GM12878 (cell line): ENCODE measurements at regions not wholly inside any gene's neighbourhood (a gene's known extent, or its start where the extent isn't known, plus 50 kb on each side); places are given as distances from the start of the nearest gene placed in this dataset.

ENCODE experiments used
- ATAC-seq: fragments of 200-7000 bp; cut with Tn5 transposase; 3 replicates; pipeline ENCODE4 v1.9.1; 2020; ENCODE audit warnings: mild to moderate bottlenecking, moderate library complexity
- BruUV-seq: library from RNA; stranded (reverse); fragments of 400-500 nt; replicated peaks from 2 replicates; lab custom pipeline; 2021; lab: Mats Ljungman, UMichigan
- CTCF ChIA-PET: fragments of 300-600 bp; sonication (Branson Sonifier 250); formaldehyde crosslinking; extraction: SDS; loops from one replicate; lab custom pipeline; 2021; ENCODE audit warnings: inconsistent platforms; lab: Yijun Ruan, JAX
- POLR2A ChIA-PET: fragments of 350-600 bp; formaldehyde crosslinking; extraction: SDS; loops from one replicate; lab custom pipeline; 2021; ENCODE audit warnings: inconsistent platforms; lab: Charles Lee
- RAD21 ChIA-PET: fragments of 300-600 bp; sonication (Branson Sonifier 250); formaldehyde crosslinking; loops from one replicate; lab custom pipeline; 2023; ENCODE audit warnings: antibody characterized with exemption; ENCODE audit not compliant: unreplicated experiment; lab: Charles Lee
- SMC1A ChIA-PET: fragments of 300-600 bp; sonication (Branson Sonifier 250); formaldehyde crosslinking; loops from one replicate; lab custom pipeline; 2023; ENCODE audit not compliant: unreplicated experiment, uncharacterized antibody; lab: Charles Lee
- DNase-seq: peaks from one replicate; pipeline ENCODE4 v3.0.0-alpha.2; 2011; ENCODE audit warnings: low read depth, low spot score
- FAIRE-seq: peaks from 3 replicates; lab custom pipeline; 2011; peaks lifted over from hg19 to GRCh38; lab: Jason Lieb, UNC
- H2AFZ ChIP-seq: 2 replicates; pipeline ENCODE4 v1.6.0; 2011; ENCODE audit warnings: low read depth, low read length, control low read depth; ENCODE audit not compliant: control insufficient read depth
- H3K27ac ChIP-seq: 2 replicates; pipeline ENCODE4 v1.5.1; 2011; ENCODE audit warnings: control low read depth; ENCODE audit not compliant: control insufficient read depth, insufficient read depth
- H3K27me3 ChIP-seq, 2 experiments: replicated peaks in 1 of 2; 2 replicates each; pipeline versions ENCODE4 v1.6.0 to v1.6.1; 2011; ENCODE audit warnings: low read length in 1 of 2; ENCODE audit not compliant: control insufficient read depth in 2 of 2, insufficient read depth in 2 of 2
- H3K36me3 ChIP-seq, 2 experiments: 2 replicates each; pipeline ENCODE4 v1.5.1; 2011; ENCODE audit warnings: low read length in 1 of 2; ENCODE audit not compliant: control insufficient read depth in 2 of 2, insufficient read depth in 2 of 2
- H3K4me1 ChIP-seq: 2 replicates; pipeline ENCODE4 v1.6.1; 2011; ENCODE audit warnings: mild to moderate bottlenecking, low read length, moderate library complexity, mixed read lengths; ENCODE audit not compliant: control insufficient read depth, insufficient read depth
- H3K4me2 ChIP-seq: 2 replicates; pipeline ENCODE4 v1.6.0; 2011; ENCODE audit warnings: control low read depth; ENCODE audit not compliant: control insufficient read depth, insufficient read depth
- H3K4me3 ChIP-seq: fragments of 200-600 bp; sonication (generic); 2 replicates; pipeline ENCODE4 v1.5.1; 2016
- H3K79me2 ChIP-seq: 2 replicates; pipeline ENCODE4 v1.6.0; 2011; ENCODE audit warnings: low read length; ENCODE audit not compliant: control insufficient read depth, insufficient read depth
- H3K9ac ChIP-seq: 2 replicates; pipeline ENCODE4 v1.8.0; 2011; ENCODE audit warnings: low read length, control low read depth, mixed read lengths; ENCODE audit not compliant: control insufficient read depth, insufficient read depth
- H3K9me3 ChIP-seq: replicated peaks from 3 replicates; pipeline ENCODE4 v1.5.1; 2011; ENCODE audit warnings: mild to moderate bottlenecking, low read length; ENCODE audit not compliant: control insufficient read depth, insufficient read depth
- H4K20me1 ChIP-seq: 2 replicates; pipeline ENCODE4 v1.6.0; 2011; ENCODE audit not compliant: control insufficient read depth, insufficient read depth
- ASH2L ChIP-seq: fragments of 300-600, 200-600 bp; sonication (generic); IDR thresholded peaks from 2 replicates; pipeline ENCODE4 v1.6.1; 2017; ENCODE audit warnings: low read depth, mild to moderate bottlenecking, borderline replicate concordance
- ATF7 ChIP-seq: fragments of 450-650 bp; IDR thresholded peaks from 2 replicates; pipeline ENCODE4 v1.6.1; 2016; ENCODE audit warnings: low read depth, mild to moderate bottlenecking
- CHD1 ChIP-seq: IDR thresholded peaks from 2 replicates; pipeline ENCODE4 v1.6.1; 2012; ENCODE audit warnings: low read depth, low read length, improper control_type of control experiment
- CREB1 ChIP-seq: IDR thresholded peaks from 2 replicates; pipeline ENCODE4 v1.6.1; 2012; ENCODE audit warnings: low read depth, mild to moderate bottlenecking, inconsistent platforms
- EED ChIP-seq: sonication (generic); IDR thresholded peaks from 2 replicates; pipeline ENCODE4 v1.6.1; 2016; ENCODE audit warnings: antibody characterized with exemption, low read depth
- HDGF ChIP-seq: fragments of 450-650 bp; IDR thresholded peaks from 2 replicates; pipeline ENCODE4 v1.6.1; 2016; ENCODE audit warnings: antibody characterized with exemption
- IKZF2 ChIP-seq, 2 experiments: fragments of 450-650 bp; IDR thresholded peaks; 2 replicates each; pipeline ENCODE4 v1.6.1; 2017; ENCODE audit warnings: mild to moderate bottlenecking in 2 of 2, moderate library complexity in 2 of 2
- KLF5 ChIP-seq: fragments of 450-650 bp; IDR thresholded peaks from 2 replicates; pipeline ENCODE4 v1.6.1; 2014; ENCODE audit warnings: mild to moderate bottlenecking; ENCODE audit not compliant: partially characterized antibody
- NR2C2 ChIP-seq: IDR thresholded peaks from 2 replicates; pipeline ENCODE4 v1.6.1; 2011; ENCODE audit warnings: borderline replicate concordance, low read depth; ENCODE audit not compliant: control insufficient read depth, insufficient read length
- PAX5 ChIP-seq: IDR thresholded peaks from 2 replicates; pipeline ENCODE4 v1.6.1; 2011; ENCODE audit warnings: low read depth, low read length, borderline replicate concordance
- RCOR1 ChIP-seq: conservative IDR thresholded peaks from 2 replicates; pipeline ENCODE4 v1.6.1; 2012; ENCODE audit warnings: low read depth, low read length, improper control_type of control experiment
- SMAD5 ChIP-seq: IDR thresholded peaks from 2 replicates; pipeline ENCODE4 v1.6.1; 2016; ENCODE audit warnings: antibody characterized with exemption, low read depth
- SMC3 ChIP-seq: IDR thresholded peaks from 2 replicates; pipeline ENCODE4 v1.6.1; 2011; ENCODE audit warnings: low read length, improper control_type of control experiment, borderline replicate concordance
- STAT1 ChIP-seq: fragments of 450-650 bp; conservative IDR thresholded peaks from 2 replicates; pipeline ENCODE4 v1.6.1; 2014; ENCODE audit warnings: antibody characterized with exemption, mild to moderate bottlenecking
- YY1 ChIP-seq: IDR thresholded peaks from 2 replicates; pipeline ENCODE4 v1.6.1; 2011; ENCODE audit warnings: low read depth, mild to moderate bottlenecking, low read length
- ZNF274 ChIP-seq: IDR thresholded peaks from one replicate; pipeline ENCODE4 v1.8.0; 2011; ENCODE audit not compliant: insufficient read length, insufficient read depth
- ZNF622 ChIP-seq: fragments of 450-650 bp; IDR thresholded peaks from 2 replicates; pipeline ENCODE4 v1.6.1; 2017; ENCODE audit warnings: mild to moderate bottlenecking, inconsistent platforms
- WGBS: methylation state at CpG from one replicate; pipeline ENCODE4 v1.1.6; 2016; ENCODE audit warnings: low lambda C conversion rate; ENCODE audit not compliant: insufficient replicate concordance, insufficient coverage; ENCODE audit errors: missing lambda C conversion rate; 5-methylcytosine and 5-hydroxymethylcytosine counted together
- in situ Hi-C: fragments of 300-500 bp; cut with MboI; formaldehyde crosslinking; loops from 9 replicates; pipeline ENCODE4 v1.14.3; 2018; ENCODE audit warnings: mixed read lengths
- intact Hi-C: fragments of 100-400 bp; cut with micrococcal nuclease; formaldehyde crosslinking; loops from one replicate; pipeline ENCODE4 v1.14.2; 2022; ENCODE audit not compliant: unreplicated experiment
- TF ChIP-seq, protein P1 (sequence below): fragments of 450-650 bp; IDR thresholded peaks from 2 replicates; pipeline ENCODE4 v1.6.1; 2016; ENCODE audit warnings: mild to moderate bottlenecking
- TF ChIP-seq, protein P2 (sequence below): IDR thresholded peaks from 2 replicates; pipeline ENCODE4 v1.6.1; 2011; ENCODE audit warnings: mild to moderate bottlenecking, low read depth, low read length, moderate library complexity; ENCODE audit not compliant: insufficient replicate concordance
- TF ChIP-seq, protein P3 (sequence below): IDR thresholded peaks from 2 replicates; pipeline ENCODE4 v1.6.1; 2011; ENCODE audit warnings: low read depth, mild to moderate bottlenecking, low read length, moderate library complexity, borderline replicate concordance; ENCODE audit errors: extremely low read depth

DNA sequence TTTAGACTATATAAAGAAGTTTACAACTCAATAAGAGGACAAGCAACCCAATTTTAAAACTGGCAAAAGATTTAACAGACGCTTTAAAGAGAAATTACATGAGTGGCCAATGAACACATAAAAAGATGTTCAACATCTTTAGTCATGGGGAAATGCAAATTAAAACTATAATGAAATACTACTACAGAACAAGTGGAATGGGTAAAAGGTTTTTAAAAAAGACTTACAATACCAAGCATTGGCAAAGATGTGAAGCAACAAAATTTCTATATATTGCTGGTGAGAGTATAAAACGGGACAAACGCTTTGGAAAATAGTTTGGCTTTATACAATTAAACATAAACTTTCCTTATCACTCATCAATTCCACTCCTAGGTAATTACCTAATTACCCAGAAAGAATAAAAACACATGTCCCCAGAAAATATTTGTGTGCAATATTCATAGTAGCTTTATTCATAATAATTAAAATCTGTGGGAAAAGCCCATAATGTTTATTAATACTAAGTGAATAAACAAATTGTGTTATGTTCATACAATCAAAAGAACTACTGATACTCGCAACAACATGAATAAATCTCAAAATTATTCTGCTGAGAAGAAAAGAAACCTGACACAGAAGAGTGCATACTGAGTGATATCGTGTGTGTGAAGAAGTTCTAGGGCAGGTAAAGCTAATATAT, 76.7 kb upstream of the MYCN start:
- intact Hi-C loops (no loop called here), in situ Hi-C loops (no loop called here)
- ChIA-PET CTCF (no interaction called here), POLR2A (interaction anchor here (0.5 kb wide), 1 partner anchor 194 kb away, joined by 3 read pairs; no protein-coding TSS in a partner anchor), SMC1A (interaction anchor here (1.3 kb wide), 1 partner anchor 418 kb away, joined by 3 read pairs; no protein-coding TSS in a partner anchor), RAD21 (no interaction called here)
- no peak overlapping the region for H3K27ac ChIP-seq
- H3K36me3 ChIP-seq: no peaks in the 10 kb centered on the region
- H4K20me1 ChIP-seq: no peaks in the 10 kb centered on the region
- no TSS peak for BruUV-seq
- no peaks in the 10 kb centered on the region for H3K79me2 ChIP-seq
- ATAC-seq: no peak
- no peak overlapping the region for H3K9ac ChIP-seq
- H2AFZ ChIP-seq: no peak overlapping the region
- no peak for TF ChIP-seq IKZF2 (IDR thresholded peaks at IDR 0.05)
- TF ChIP-seq RCOR1: no peak
- TF ChIP-seq, protein P1, sequence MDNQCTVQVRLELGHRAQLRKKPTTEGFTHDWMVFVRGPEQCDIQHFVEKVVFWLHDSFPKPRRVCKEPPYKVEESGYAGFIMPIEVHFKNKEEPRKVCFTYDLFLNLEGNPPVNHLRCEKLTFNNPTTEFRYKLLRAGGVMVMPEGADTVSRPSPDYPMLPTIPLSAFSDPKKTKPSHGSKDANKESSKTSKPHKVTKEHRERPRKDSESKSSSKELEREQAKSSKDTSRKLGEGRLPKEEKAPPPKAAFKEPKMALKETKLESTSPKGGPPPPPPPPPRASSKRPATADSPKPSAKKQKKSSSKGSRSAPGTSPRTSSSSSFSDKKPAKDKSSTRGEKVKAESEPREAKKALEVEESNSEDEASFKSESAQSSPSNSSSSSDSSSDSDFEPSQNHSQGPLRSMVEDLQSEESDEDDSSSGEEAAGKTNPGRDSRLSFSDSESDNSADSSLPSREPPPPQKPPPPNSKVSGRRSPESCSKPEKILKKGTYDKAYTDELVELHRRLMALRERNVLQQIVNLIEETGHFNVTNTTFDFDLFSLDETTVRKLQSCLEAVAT: no peak
- TF ChIP-seq ASH2L: no peak
- TF ChIP-seq CHD1: no peak
- TF ChIP-seq STAT1: no peak
- TF ChIP-seq KLF5: no peak
- no peak for TF ChIP-seq ZNF622
- TF ChIP-seq, protein P2, sequence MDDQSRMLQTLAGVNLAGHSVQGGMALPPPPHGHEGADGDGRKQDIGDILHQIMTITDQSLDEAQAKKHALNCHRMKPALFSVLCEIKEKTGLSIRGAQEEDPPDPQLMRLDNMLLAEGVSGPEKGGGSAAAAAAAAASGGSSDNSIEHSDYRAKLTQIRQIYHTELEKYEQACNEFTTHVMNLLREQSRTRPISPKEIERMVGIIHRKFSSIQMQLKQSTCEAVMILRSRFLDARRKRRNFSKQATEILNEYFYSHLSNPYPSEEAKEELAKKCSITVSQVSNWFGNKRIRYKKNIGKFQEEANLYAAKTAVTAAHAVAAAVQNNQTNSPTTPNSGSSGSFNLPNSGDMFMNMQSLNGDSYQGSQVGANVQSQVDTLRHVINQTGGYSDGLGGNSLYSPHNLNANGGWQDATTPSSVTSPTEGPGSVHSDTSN: no peak
- no peak for TF ChIP-seq PAX5
- no peak for TF ChIP-seq HDGF
- TF ChIP-seq ATF7: no peak
- no peak for TF ChIP-seq EED
- no peak for TF ChIP-seq ZNF274
- TF ChIP-seq NR2C2: no peak
- no peak for TF ChIP-seq CREB1
- TF ChIP-seq, protein P3, sequence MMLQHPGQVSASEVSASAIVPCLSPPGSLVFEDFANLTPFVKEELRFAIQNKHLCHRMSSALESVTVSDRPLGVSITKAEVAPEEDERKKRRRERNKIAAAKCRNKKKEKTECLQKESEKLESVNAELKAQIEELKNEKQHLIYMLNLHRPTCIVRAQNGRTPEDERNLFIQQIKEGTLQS: no peak
- no peak for TF ChIP-seq SMAD5
- TF ChIP-seq SMC3: no peak
- no peak for TF ChIP-seq YY1
- no peak for FAIRE-seq
- DNase-seq: no peak
- no peaks in the 10 kb centered on the region for H3K27me3 ChIP-seq
- H3K4me2 ChIP-seq: no peak overlapping the region
- WGBS: 18% methylated on average over 5 of the region's 5 CpGs
- H3K4me3 ChIP-seq: no peak overlapping the region
- H3K4me1 ChIP-seq: no peaks in the 10 kb centered on the region
- no peaks in the 10 kb centered on the region for H3K9me3 ChIP-seq
